CD4-positive, CD25-positive, alpha-beta regulatory T cell (primary cell): ENCODE measurements at regions not wholly inside any gene's neighbourhood (a gene's known extent, or its start where the extent isn't known, plus 50 kb on each side); places are given as distances from the start of the nearest gene placed in this dataset.

Source experiments
- ATAC-seq, 2 donors: fragments of 150-1000 bp; cut with Tn5 transposase; one replicate each; pipeline ENCODE4 v1.10.0; 2021; ENCODE audit warnings: low read depth in 2 of 2, moderate number of reproducible peaks in 2 of 2, moderate library complexity in 1 of 2
- DNase-seq, 3 donors: peaks; one replicate each; pipeline versions ENCODE4 v3.0.0 to v3.0.0-alpha.2; 2012 to 2022; ENCODE audit warnings: mixed read lengths in 1 of 3
- H3K27ac ChIP-seq: one replicate; pipeline ENCODE4 v1.7.0; 2013; ENCODE audit warnings: mild to moderate bottlenecking, low read length; ENCODE audit not compliant: insufficient read depth, poor library complexity, severe bottlenecking
- H3K27me3 ChIP-seq: one replicate; pipeline ENCODE4 v1.7.0; 2013; ENCODE audit warnings: low read length; ENCODE audit not compliant: control insufficient read depth, insufficient read depth
- H3K36me3 ChIP-seq: one replicate; pipeline ENCODE4 v1.7.0; 2013; ENCODE audit warnings: mild to moderate bottlenecking, low read length, moderate library complexity; ENCODE audit not compliant: control insufficient read depth, insufficient read depth
- H3K4me1 ChIP-seq: 2 replicates; pipeline ENCODE4 v1.7.0; 2013; ENCODE audit warnings: mild to moderate bottlenecking, low read length; ENCODE audit not compliant: insufficient read depth, control insufficient read depth, poor library complexity, severe bottlenecking
- H3K4me3 ChIP-seq: one replicate; pipeline ENCODE4 v1.7.0; 2013; ENCODE audit warnings: low read depth, mild to moderate bottlenecking, low read length, moderate library complexity
- H3K9me3 ChIP-seq, 2 experiments: 1 replicate in 1 of 2; 2 replicates in 1 of 2; pipeline ENCODE4 v1.7.0; 2013; ENCODE audit warnings: low read length in 2 of 2, mild to moderate bottlenecking in 1 of 2, moderate library complexity in 1 of 2; ENCODE audit not compliant: control insufficient read depth in 2 of 2
- H3K27ac Mint-ChIP-seq, 3 donors: one replicate each; pipeline ENCODE4 v1.8.0; 2020 to 2022; ENCODE audit warnings: mild to moderate bottlenecking in 3 of 3, mixed read lengths in 3 of 3, moderate library complexity in 2 of 3
- H3K27me3 Mint-ChIP-seq: one replicate; pipeline ENCODE4 v1.8.0; 2022; ENCODE audit warnings: mild to moderate bottlenecking, mixed read lengths
- H3K36me3 Mint-ChIP-seq: one replicate; pipeline ENCODE4 v1.8.0; 2020; ENCODE audit warnings: mixed read lengths
- H3K4me1 Mint-ChIP-seq, 4 donors: one replicate each; pipeline ENCODE4 v1.8.0; 2020 to 2022; ENCODE audit warnings: mixed read lengths in 4 of 4, mild to moderate bottlenecking in 1 of 4
- H3K4me3 Mint-ChIP-seq, 4 donors: one replicate each; pipeline ENCODE4 v1.8.0; 2020 to 2022; ENCODE audit warnings: mild to moderate bottlenecking in 4 of 4, mixed read lengths in 4 of 4, moderate library complexity in 3 of 4
- H3K9me3 Mint-ChIP-seq, 7 donors: one replicate each; pipeline ENCODE4 v1.8.0; 2020 to 2022; ENCODE audit warnings: mixed read lengths in 7 of 7, mild to moderate bottlenecking in 3 of 7, moderate library complexity in 2 of 7

GRCh38 chr5:38607396-38607795, 51.0 kb upstream of the LIFR start:
- H3K27ac ChIP-seq, result no peak overlapping the region
- H3K36me3 ChIP-seq, result no peaks in the 10 kb centered on the region
- Mint-ChIP-seq H3K4me1 (no peaks in the 10 kb centered on the region), H3K9me3 (peaks cover 0 to 2% (median 0%) of the 10 kb centered on the region in 7 donors), H3K27ac (no peak overlapping the region), H3K27me3 (peaks cover 6% of the 10 kb centered on the region), H3K36me3 (no peaks in the 10 kb centered on the region), H3K4me3 (no peak overlapping the region)
- no peaks in the 10 kb centered on the region for H3K4me1 ChIP-seq
- H3K4me3 ChIP-seq, result no peak overlapping the region
- DNase-seq, result no peak
- ATAC-seq, result no peak
- no peaks in the 10 kb centered on the region for H3K9me3 ChIP-seq
- H3K27me3 ChIP-seq, result no peaks in the 10 kb centered on the region

GRCh38 chr5:38607930-38608564, 51.6 kb upstream of the LIFR start:
- no peaks in the 10 kb centered on the region for H3K4me1 Mint-ChIP-seq
- Histone ChIP-seq H3K27me3 (no peaks in the 10 kb centered on the region), H3K4me3 (no peak overlapping the region), H3K36me3 (no peaks in the 10 kb centered on the region), H3K27ac (no peak overlapping the region), H3K4me1 (no peaks in the 10 kb centered on the region), H3K9me3 (no peaks in the 10 kb centered on the region)
- H3K36me3 Mint-ChIP-seq, result no peaks in the 10 kb centered on the region
- no peak overlapping the region for H3K4me3 Mint-ChIP-seq
- peaks cover 4% of the 10 kb centered on the region for H3K27me3 Mint-ChIP-seq
- peaks cover 0 to 2% (median 0%) of the 10 kb centered on the region in 7 donors for H3K9me3 Mint-ChIP-seq
- ATAC-seq (no peak), DNase-seq (no peak)
- no peak overlapping the region for H3K27ac Mint-ChIP-seq

GRCh38 chr5:38608874-38609273, 52.4 kb upstream of the LIFR start:
- Mint-ChIP-seq H3K4me1 (no peaks in the 10 kb centered on the region), H3K36me3 (no peaks in the 10 kb centered on the region)

GRCh38 chr5:38612851-38613250, 56.4 kb upstream of the LIFR start:
- no peaks in the 10 kb centered on the region for H3K36me3 ChIP-seq
- ATAC-seq, result no peak
- H3K27ac ChIP-seq, result no peak overlapping the region
- no peaks in the 10 kb centered on the region for H3K4me1 Mint-ChIP-seq
- peaks cover 0 to 9% (median 1%) of the 10 kb centered on the region in 7 donors for H3K9me3 Mint-ChIP-seq
- no peak overlapping the region for H3K4me3 Mint-ChIP-seq
- H3K4me1 ChIP-seq, result no peaks in the 10 kb centered on the region
- no peaks in the 10 kb centered on the region for H3K27me3 Mint-ChIP-seq
- DNase-seq, result no peak
- H3K27me3 ChIP-seq, result no peaks in the 10 kb centered on the region
- no peak overlapping the region for H3K4me3 ChIP-seq
- no peaks in the 10 kb centered on the region for H3K36me3 Mint-ChIP-seq
- no peak overlapping the region for H3K27ac Mint-ChIP-seq
- peaks cover 2 to 3% of the 10 kb centered on the region in 2 experiments for H3K9me3 ChIP-seq

More at GRCh38 chr5:38608874-38609273, 52.4 kb upstream of the LIFR start:
- no peak for DNase-seq
- Histone ChIP-seq H3K27ac (no peak overlapping the region), H3K36me3 (no peaks in the 10 kb centered on the region), H3K4me3 (no peak overlapping the region), H3K9me3 (no peaks in the 10 kb centered on the region), H3K27me3 (no peaks in the 10 kb centered on the region), H3K4me1 (no peaks in the 10 kb centered on the region)
- no peak for ATAC-seq
- peaks cover 4% of the 10 kb centered on the region for H3K27me3 Mint-ChIP-seq
- H3K9me3 Mint-ChIP-seq, result peaks cover 0 to 2% (median 0%) of the 10 kb centered on the region in 7 donors
- no peak overlapping the region for H3K4me3 Mint-ChIP-seq
- H3K27ac Mint-ChIP-seq, result no peak overlapping the region

DNA sequence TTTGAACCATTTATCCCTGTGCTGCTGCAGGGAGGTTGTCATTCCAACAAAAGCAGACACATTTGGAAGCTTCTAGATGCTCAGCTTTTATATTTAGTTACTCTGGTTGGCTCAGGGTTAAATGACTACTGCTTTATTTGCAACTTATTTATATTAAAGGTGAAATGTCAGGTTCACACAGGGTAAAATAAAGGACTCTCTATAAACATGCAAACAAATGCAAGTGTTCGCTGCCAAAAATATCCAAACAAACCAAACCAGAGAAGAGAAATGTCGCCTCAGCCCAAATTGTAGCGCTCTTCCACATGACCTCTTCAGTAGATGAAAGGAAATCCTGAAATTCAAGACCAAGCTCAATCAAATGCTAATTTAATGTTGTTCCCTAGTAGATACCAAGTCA, 57.0 kb upstream of the LIFR start:
- ATAC-seq (no peak), DNase-seq (no peak)
- no peak overlapping the region for H3K27ac Mint-ChIP-seq
- H3K9me3 Mint-ChIP-seq, result peaks cover 0 to 11% (median 6%) of the 10 kb centered on the region in 7 donors
- Histone ChIP-seq H3K4me1 (no peaks in the 10 kb centered on the region), H3K9me3 (peaks cover 7 to 8% of the 10 kb centered on the region in 2 experiments), H3K36me3 (no peaks in the 10 kb centered on the region), H3K4me3 (no peak overlapping the region), H3K27ac (no peak overlapping the region), H3K27me3 (no peaks in the 10 kb centered on the region)
- H3K4me3 Mint-ChIP-seq, result no peak overlapping the region
- no peaks in the 10 kb centered on the region for H3K4me1 Mint-ChIP-seq
- H3K27me3 Mint-ChIP-seq, result no peaks in the 10 kb centered on the region
- no peaks in the 10 kb centered on the region for H3K36me3 Mint-ChIP-seq

GRCh38 chr5:38613992-38614836, 57.8 kb upstream of the LIFR start:
- no peak overlapping the region for H3K27ac ChIP-seq
- DNase-seq (no peak), ATAC-seq (no peak)
- H3K4me1 ChIP-seq, result no peaks in the 10 kb centered on the region
- H3K27ac Mint-ChIP-seq, result no peak overlapping the region
- H3K36me3 ChIP-seq, result no peaks in the 10 kb centered on the region
- no peaks in the 10 kb centered on the region for H3K4me1 Mint-ChIP-seq
- peaks cover 0 to 14% (median 7%) of the 10 kb centered on the region in 7 donors for H3K9me3 Mint-ChIP-seq
- H3K4me3 Mint-ChIP-seq, result no peak overlapping the region
- H3K27me3 ChIP-seq, result no peaks in the 10 kb centered on the region
- no peaks in the 10 kb centered on the region for H3K27me3 Mint-ChIP-seq
- no peaks in the 10 kb centered on the region for H3K36me3 Mint-ChIP-seq
- no peak overlapping the region for H3K4me3 ChIP-seq
- peaks cover 11% of the 10 kb centered on the region in 2 experiments for H3K9me3 ChIP-seq

- Mint-ChIP-seq H3K27me3 (no peaks in the 10 kb centered on the region), H3K4me3 (no peak overlapping the region), H3K4me1 (no peaks in the 10 kb centered on the region), H3K36me3 (no peaks in the 10 kb centered on the region), H3K27ac (no peak overlapping the region), H3K9me3 (peaks cover 0 to 14% (median 8%) of the 10 kb centered on the region in 7 donors)
- no peaks in the 10 kb centered on the region for H3K4me1 ChIP-seq
- no peaks in the 10 kb centered on the region for H3K36me3 ChIP-seq
- H3K27me3 ChIP-seq, result no peaks in the 10 kb centered on the region
- no peak overlapping the region for H3K4me3 ChIP-seq
- peaks cover 11 to 19% of the 10 kb centered on the region in 2 experiments for H3K9me3 ChIP-seq
- H3K27ac ChIP-seq, result no peak overlapping the region
- no peak for ATAC-seq
- DNase-seq, result no peak
Measured at GRCh38 chr5:38615042-38615441, 58.6 kb upstream of the LIFR start.
